NCI-H2107 treated with DMSO at 0.1 percent for 48 hours (cell line): ENCODE measurements at regions not wholly inside any gene's neighbourhood (a gene's known extent, or its start where the extent isn't known, plus 50 kb on each side); places are given as distances from the start of the nearest gene placed in this dataset.
"Not testable (repeated sequence)": the region's sequence is repeated elsewhere in the genome, so short reads cannot be mapped to it uniquely, and the experiment has no call there.

Source experiments
- DNase-seq: peaks from one replicate; lab custom pipeline; 2025; ENCODE audit not compliant: unreplicated experiment; lab: John Stamatoyannopoulos, UW

DNA sequence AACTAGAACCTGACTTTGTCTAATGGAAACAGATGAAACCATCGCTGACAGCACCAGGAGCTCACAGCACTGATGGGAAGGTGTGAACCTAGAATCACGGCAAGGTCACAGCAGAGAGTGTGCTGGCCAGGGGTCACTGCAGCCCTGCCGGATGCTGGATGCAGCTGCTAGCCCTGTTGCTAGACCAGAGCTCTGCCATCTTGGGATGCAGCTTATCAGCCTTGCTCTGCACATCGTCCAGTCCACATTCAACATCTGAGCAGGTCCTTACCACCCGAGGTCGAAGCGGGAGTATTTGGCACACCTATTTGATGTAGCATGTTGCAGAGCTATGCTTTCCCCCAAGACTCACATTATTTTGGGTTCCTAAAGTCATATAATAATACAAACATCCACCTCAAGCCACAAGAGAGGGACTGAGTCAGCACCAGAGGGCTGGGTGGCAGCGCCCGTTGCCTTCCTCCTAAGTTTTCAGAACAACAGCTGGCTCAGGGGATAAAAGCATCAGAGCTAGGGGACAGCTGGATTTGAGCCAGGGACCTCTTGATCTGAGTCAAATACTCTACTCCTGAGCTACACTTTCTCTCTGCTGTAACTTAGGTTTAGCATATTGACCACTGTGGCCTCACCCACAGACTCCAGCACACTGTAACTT lies 135.3 kb downstream of the ZNF467 start:
- DNase-seq, result no peak

DNA sequence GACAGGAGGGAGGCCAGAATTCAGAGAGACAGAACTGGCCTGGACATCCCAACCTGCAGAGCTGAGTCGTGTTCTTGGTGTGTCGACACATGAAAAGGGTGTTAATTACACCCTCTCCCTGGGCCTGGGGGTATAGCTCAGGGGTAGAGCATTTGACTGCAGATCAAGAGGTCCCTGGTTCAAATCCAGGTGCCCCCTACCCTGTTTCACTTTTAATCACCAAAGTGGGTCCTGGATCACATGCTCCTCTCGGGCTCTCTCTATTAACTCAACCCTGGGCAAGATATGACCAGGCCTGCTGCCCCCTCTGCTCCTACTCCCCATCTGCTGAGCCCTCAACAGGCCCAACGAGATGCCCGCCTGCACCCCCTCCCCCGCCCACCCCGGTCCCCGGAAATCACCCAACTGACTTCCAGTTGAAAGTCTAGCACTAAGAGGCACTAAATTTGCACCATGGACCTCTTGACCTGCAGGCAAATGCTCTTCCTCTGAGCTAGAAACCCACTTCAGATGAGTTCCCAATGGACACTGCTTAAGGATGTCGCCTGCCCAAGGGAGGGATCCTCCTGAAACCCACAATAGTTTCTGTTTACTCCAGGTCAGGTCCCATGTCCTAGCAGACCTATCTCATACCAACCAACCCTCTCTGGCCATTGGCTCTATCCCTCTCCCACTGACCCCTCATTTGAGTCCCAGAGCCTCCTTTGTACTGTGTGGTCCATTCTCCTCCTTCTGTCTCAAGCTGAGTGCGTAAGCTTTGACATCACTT lies 137.6 kb downstream of the ZNF467 start:
- DNase-seq, result no peak

DNA sequence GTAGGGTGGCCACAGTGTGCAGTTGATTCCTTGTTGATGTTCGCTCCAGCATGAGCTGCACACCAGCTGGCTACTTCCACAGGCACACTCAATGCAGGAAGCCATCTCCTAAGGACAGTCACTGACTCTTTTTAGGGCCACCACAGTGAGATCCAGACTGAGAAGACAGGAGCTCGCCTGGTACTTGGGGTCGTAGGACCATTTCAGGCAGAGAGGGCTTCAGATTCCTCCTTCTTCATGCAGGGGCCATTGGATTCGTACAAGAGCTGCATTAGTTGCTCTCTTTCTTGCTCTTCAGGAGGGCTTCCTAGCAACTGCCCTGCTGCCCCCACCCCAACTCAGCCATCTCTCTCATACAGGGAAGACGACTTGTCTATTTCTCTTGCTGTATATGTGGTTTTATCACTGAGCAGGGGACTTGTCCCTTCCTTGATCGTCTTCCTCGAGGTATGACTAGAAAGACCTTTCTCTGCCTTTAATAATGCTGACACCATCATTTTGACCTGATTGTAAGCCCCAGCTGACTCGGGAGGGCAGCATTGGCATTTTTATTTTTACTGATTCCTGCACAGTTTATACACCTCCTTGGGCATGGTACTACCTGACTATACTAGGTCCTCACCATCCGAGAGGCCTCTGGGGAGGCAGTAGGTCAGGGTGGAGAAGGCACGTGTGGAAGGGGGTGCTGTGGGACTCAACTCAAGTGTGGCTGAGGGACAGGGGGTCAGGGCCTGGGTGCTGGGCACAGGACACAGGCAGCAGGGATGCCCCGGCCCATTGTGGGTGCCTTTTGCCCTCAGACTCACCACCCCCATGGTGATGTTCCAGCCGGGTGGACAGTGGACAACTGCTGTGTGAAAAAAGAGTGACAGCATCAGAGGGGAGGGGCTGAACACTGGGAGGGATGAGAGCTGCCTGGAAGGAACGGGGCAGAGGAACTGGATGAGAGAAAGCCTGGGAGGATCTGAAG lies 136.7 kb upstream of the ZNF746 start:
- DNase-seq, result no peak

DNA sequence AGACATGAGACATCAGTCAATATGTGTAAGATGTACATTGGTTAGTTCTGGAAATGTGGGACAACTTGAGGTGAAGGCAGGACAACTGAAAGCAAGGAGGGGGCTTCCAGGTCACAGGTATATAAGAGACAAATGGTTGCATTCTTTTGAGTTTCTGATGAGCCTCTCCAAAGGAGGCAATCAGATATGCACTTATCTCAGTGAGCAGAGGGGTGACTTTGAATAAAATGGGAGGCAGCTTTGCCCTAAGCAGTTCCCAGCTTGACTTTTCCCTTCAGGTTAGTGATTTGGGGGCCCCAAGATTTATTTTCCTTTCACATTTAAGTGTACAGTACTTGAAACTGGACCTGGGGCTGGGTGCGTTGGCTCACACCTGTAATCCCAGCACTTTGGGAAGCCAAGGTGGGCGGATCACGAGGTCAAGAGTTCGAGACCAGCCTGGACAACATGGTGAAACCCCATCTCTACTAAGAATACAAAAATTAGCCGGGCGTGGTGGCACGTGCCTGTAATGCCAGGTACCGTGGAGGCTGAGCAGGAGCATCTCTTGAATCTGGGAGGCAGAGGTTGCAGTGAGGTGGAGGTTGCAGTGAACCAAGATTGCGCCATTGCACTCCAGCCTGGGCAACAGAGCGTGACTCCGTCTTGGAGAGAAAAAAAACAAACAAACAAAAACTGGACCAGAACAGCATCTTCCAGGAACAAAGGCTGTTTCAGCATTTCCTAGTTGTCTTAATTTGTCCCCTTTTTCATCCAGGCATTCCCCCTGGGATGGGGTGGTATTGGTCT lies 130.9 kb upstream of the ZNF746 start:
- DNase-seq, result not testable (repeated sequence)

DNA sequence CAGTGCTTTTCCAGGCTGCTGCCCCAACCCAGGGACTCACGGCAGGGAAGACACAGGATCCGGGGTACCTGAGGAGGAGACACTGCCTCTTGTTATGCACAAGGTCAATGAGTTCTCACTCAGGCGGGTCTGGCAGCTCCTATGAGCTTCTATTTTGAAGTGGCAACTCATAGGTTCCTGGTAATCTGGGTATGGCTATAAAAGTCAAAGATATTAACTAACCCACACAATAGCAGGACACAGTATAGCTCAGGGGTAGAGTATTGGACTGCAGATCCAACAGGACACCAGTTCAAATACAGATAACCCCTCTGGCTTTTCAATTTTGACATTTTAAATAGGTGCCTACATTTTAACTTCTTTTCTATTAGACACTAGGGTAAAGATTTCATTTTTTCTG lies 130.3 kb upstream of the ZNF746 start:
- no peak for DNase-seq

DNA sequence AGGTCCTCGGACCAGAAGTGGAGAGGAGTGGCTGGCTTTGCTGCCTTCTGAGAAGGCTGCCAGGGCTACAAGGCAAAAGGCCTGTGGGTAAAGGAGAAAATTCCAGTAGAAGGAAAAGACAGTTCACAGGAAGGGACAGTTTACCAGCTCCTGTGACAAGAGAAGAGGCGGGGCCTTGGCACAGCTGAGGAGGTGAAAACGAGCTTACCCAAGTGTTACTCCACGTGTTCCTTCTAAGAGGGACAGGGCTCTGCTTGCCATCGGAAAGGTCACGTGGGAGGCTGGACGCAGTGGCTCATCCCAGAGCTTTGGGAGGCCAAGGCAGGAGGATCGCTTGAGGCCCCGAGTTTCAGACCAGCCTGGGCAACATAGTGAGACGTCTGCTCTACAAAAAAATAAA lies 129.4 kb upstream of the ZNF746 start:
- DNase-seq, result no peak

DNA sequence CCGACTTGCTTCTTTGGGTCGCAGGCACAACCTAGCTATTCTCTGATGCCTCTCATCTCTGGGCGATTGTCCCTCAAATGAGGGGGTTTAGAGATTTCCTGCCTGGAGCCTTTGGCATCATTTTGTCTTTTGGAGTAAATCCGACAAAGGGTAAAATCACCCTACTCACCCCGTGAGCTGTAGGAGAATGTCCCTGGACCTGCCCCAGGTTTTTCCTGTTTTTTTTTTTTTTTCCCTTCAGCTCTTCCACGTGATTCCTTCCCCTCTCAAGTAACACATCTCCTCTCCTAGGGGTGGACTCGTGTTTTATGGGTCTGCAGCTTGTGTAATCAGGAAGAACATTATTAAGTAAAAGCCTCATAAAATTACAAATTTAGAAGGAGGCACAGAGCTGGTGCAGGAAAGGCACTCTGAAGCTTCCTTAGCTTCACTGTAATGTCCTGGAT lies 128.4 kb upstream of the ZNF746 start:
- DNase-seq, result no peak

DNA sequence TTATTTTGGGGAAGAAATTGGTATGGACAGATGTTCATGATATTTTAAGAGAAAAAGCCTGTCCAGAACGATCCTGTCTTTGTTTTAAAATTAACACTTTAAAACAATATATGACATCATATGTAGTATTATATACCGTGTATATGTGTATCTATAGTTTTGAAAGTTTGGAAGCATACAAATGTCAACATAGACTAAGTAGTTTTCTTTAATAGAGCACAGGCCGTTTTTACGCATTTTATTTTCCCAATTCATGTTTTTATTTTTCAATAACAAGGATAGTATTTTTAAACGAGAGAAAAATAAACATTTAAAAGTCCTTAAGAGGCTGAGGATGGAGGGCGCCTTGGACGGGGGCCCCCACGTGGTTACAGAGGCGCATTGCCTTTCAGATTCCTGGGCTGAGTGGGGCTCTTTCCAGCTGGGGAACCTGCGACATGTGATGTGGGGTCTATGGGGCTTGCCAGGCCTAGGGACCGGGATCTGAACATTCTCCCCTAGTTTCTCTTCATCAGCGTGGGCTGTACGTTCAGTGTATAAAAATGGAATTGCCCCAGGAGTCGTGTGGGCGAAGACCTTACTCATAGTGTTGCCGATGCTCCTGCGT lies 127.8 kb upstream of the ZNF746 start:
- no peak for DNase-seq

DNA sequence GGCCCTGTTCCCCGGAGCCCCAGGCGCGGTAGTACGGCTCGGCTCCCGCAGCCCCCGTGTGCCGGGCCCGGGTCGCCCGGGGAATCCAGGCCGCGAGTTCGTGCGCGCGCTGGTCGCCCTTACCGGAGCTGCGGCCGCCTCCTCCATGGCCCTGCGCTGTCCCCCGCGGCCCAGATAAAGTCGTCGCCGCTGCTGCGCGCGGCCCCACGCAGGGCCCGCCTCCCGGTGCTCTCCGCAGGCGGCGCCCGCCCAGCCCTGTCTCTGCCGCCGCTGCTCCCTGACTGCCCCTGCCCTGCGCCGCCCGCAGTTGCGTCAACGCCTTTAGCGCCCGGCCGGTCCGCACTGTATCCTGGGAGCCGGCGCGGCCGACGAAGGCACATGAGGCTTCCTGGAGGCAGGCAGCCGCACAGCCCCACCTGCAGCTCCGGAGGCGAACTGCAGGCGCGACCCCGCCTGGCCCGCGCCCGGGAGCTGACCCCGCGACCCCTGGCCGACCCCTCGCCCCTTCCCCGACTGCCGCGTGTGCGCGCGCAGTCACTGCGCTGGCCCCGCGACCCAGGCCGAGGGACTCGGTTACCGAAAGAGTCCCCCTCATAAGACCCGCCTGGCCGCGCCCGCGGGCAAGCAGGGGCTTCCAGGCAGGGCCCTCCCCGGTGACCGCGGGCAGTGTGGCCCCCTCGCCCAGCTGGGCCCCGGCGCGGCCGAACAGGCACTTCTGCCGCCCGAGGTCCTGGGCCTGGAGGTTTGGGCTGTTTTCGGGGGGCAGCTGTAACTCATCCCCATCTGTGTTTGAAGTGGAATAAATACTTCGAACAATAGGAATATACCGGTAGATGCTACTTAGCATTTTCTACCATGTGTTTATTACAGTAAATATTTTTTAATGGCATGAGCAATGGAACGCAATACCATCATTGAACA lies 127.1 kb upstream of the ZNF746 start:
- peak; percentile 63 for DNase-seq

DNA sequence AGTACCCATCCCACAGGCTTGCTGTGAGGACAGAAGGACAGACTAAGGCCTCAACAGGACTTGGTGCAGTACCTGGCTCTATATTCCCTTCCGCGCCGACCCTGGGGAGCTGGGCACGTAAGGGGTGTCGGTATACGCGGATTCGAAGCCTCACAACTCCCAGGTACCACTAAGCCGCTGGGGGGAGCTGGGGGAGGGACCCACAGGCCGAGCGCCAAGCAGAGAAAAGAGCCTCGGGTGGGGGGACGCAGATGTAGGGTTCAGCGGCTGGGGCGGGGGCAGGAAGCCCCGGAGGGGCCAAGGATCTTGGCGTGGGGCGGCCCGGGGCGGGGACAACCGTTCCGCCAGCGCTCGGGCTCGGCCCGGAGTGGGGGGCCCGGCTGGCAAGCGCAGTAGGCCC lies 126.4 kb upstream of the ZNF746 start:
- peak; percentile 19 for DNase-seq

DNA sequence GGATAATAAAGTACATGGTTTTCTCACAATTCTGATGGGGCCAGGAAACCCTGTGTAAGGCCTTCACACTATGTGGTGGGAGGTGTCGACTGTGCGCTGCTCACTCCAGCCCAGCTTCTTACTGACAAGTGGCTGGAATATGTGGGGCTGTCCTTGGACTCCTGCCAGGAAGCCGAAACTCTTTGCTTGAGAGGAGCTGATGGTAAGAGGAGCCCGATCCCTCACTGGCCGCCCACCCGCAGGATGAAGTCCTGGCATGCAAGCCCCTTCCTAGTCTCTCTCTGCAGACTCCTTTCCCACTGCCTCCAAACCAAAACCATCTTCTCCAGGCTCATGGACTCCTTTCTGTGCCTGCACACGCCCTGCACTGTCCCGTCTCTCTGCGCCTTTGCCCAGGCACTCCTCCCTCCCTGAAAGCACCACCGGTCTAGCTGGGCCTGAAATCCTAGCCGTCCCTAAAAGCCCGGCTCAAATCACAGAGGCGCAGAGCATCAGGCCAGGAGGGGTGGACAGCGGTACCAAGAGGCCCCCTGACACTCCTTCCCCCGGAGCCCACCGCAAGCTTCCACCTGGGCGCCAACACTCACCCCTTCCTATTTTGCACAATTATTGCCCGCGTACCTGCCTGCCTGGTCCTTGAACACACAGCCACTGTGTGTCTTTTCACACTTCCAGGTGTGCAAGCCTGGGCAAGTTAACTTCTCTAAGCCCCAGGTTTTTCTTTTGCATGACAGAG lies 125.8 kb upstream of the ZNF746 start:
- not testable (repeated sequence) for DNase-seq

DNA sequence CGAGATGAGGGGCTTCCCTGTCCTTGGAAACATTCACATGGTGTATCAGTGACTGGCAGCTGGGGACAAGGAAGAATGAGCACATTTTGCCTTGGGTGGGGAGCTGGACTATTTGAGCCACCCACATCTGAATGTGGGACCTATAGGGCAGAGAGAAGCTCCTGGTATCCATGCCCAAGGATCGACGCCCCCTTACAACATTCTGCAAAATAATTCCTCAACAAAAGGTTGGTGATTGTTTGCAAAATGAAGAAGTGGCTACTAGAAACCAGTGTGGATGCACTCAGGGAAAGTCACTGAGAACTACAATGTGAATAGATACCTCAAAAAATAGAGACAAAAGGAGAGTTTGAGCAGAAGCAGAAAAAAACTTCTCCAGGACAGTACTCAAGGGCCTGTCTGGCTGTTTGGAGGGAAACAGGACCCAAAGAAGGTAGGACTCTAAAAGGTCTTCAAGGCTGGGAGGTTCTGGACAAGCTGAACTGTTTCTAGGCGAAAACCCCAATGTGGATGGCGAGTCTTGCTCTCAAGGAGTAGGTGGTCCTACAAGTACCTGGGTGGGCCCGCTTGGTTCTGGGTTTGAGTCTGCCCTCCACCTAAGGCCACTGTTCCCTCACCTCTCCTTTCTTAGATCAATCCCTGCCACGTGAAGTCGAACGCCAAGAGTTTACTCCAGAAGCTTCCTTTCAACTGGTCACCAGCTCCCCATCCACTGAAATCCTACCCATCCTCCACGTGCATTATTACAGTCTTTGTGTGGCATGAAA lies 125.0 kb upstream of the ZNF746 start:
- DNase-seq, result no peak

DNA sequence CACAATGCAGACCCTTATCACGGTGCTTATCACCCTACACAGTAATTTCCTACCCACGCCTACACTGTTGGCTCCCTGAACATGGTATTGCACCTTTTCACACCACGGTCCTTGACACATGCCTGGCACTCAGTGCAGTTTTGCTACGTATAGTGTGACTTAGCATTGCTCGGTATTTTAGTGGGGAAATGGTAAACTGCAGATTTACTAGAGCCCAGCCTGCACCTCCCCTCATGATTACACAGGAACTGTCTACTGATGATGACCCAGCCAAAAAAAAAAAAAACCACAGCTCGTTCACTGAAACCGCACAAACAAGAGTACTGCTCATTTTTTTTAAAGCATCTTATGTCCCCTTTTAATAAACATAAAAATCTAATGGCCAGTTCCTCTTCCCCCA lies 124.2 kb upstream of the ZNF746 start:
- no peak for DNase-seq

DNA sequence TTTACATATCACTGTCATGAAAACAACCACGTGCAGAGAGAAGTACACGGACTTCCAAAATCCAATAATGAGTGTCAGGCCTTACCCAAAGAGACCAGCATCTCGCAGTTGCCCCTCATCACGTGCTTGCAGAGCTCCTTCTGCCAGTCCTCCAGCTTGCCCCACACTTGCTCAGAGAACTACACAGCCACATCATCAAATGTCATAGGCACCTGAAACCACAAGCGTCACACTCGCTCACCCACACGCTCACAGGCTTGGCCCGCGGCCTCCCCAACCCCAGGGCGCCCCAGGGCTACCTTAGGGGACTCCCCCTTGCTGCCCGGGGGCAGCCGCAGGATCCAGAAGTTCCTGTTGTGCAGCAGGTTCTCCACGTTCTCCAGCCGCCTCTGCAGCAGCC lies 123.4 kb upstream of the ZNF746 start:
- DNase-seq, result no peak

DNA sequence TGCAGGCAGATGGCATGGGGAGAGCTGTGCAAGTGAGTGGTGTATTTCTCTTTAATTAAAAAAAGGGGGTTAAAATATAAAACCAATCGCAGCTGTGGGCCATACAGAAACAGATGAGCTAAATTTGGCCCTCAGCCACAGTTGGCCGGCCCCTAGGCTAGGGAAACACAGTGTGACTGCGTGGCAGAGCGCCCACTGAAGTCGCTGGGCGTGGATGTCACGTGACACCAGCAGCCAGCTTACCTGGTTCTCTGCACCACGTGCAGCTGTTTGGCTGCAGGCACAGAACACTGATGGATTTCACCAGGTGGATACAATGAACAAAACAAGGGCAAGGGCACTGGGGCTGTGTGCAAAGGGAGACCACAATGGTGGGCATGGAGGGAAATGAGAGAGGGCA lies 119.3 kb upstream of the ZNF746 start:
- DNase-seq, result no peak

DNA sequence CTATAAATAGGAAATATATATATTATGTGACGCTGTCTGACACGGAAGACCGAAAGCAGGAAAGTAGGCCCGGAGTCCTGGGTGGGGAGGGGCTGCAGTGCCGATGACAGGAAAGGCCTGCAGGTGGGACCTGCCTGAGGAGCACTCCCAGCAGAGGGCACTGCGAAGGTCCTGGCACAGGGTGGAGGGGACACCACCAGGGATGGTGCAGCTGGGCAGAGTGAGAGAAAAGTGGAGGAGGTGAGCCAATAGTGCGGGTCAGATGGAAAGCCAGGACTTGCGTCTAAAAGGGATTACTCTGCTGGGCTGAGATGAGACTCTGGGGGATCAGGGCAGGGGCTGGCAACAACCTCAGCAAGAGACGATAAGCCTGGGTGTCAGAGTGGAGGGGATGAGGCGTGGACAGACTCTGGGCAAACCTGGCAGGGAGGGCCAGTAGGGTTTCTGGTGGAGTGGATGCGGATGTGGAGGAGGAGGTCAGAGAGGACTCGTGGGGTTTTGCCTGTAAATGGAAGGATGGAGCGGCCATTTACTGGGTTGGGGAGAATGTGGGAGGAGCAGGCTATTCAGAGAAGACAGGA lies 118.2 kb upstream of the ZNF746 start:
- no peak for DNase-seq

DNA sequence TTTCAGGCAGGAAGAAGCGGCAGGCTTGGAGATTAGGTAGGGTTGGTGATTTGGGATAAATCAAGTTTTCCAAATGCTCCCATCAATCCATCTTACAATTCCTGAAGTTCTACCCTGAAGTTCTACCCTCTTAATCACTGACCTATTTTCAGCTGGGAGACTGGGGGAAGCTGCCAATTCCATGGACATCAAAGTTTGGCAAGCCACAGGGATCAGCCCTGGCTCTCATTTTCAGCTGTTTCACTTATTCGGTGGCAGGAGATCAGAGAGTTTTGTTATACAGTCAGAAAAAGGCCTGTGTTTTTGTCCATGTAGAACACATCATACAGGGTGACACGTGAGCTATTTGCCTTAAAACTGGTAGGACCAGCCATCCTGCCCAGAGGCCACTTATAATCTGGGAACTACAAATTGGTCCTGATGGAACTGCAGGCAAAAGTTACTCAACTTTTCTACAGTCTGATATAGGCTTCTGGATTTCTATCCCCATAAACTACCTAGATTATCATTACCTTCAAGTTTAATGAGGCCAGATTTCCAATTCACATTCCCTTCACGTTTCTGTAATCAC lies 112.9 kb upstream of the ZNF746 start:
- no peak for DNase-seq
